HEK293 (cell line): ENCODE measurements at regions not wholly inside any gene's neighbourhood (a gene's known extent, or its start where the extent isn't known, plus 50 kb on each side); places are given as distances from the start of the nearest gene placed in this dataset.

Experiments
- CTCF ChIA-PET: fragments of 350-600 bp; formaldehyde crosslinking; extraction: SDS; loops from one replicate; lab custom pipeline; 2021; ENCODE audit warnings: antibody characterized with exemption; lab: Yijun Ruan, JAX
- POLR2A ChIA-PET: fragments of 300-600 bp; formaldehyde crosslinking; extraction: SDS; loops from one replicate; lab custom pipeline; 2020; ENCODE audit warnings: antibody characterized with exemption, inconsistent platforms; lab: Yijun Ruan, JAX
- H3K27ac ChIP-seq: fragments of 200-500 bp; sonication (Bioruptor generic); 2 replicates; pipeline ENCODE4 v1.5.1; 2014; ENCODE audit warnings: low read depth, low read length, control low read depth, inconsistent platforms; ENCODE audit errors: extremely low read depth
- H3K36me3 ChIP-seq, 2 experiments: fragments of 200-500 bp in 1 of 2; sonication (Bioruptor generic) in 1 of 2; 1 replicate in 1 of 2; 2 replicates in 1 of 2; pipeline ENCODE4 v1.5.1; 2014 to 2017; ENCODE audit warnings: inconsistent platforms in 2 of 2, low read length in 2 of 2; ENCODE audit not compliant: control insufficient read depth in 2 of 2, insufficient read depth in 1 of 2
- H3K4me1 ChIP-seq: fragments of 200-500 bp; sonication (Bioruptor generic); 2 replicates; pipeline ENCODE4 v1.5.1; 2014; ENCODE audit warnings: mild to moderate bottlenecking, low read length, inconsistent platforms; ENCODE audit not compliant: control insufficient read depth, insufficient read depth
- H3K4me3 ChIP-seq: 2 replicates; pipeline ENCODE4 v1.5.1; 2011; ENCODE audit warnings: low read depth, mild to moderate bottlenecking, control low read depth, low read length, moderate library complexity
- H3K9me3 ChIP-seq: fragments of 200-500 bp; sonication (Bioruptor generic); 2 replicates; pipeline ENCODE4 v1.5.1; 2014; ENCODE audit warnings: low read depth, low read length, inconsistent platforms; ENCODE audit not compliant: control insufficient read depth, insufficient read depth
- BCL11B ChIP-seq: fragments of 450-650 bp; formaldehyde crosslinking; IDR thresholded peaks from 2 replicates; pipeline ENCODE4 v1.5.1; 2016; ENCODE audit warnings: low read depth, missing biosample characterization, missing genetic modification characterization
- FEZF1 ChIP-seq: fragments of 450-650 bp; formaldehyde crosslinking; IDR thresholded peaks from 2 replicates; pipeline ENCODE4 v1.5.1; 2016; ENCODE audit warnings: missing biosample characterization, missing genetic modification characterization
- MYNN ChIP-seq: fragments of 450-650 bp; formaldehyde crosslinking; IDR thresholded peaks from 2 replicates; pipeline ENCODE4 v1.5.1; 2016; ENCODE audit warnings: missing biosample characterization, missing genetic modification characterization, borderline replicate concordance
- REPIN1 ChIP-seq: fragments of 450-650 bp; formaldehyde crosslinking; IDR thresholded peaks from 2 replicates; pipeline ENCODE4 v1.5.1; 2017; ENCODE audit warnings: missing biosample characterization, missing genetic modification characterization, low read depth
- SCRT2 ChIP-seq: fragments of 450-650 bp; formaldehyde crosslinking; IDR thresholded peaks from 2 replicates; pipeline ENCODE4 v1.5.1; 2016; ENCODE audit warnings: missing biosample characterization, missing genetic modification characterization
- TCF7L2 ChIP-seq: IDR thresholded peaks from 2 replicates; pipeline ENCODE4 v1.6.1; 2011; ENCODE audit warnings: low read depth, mild to moderate bottlenecking, inconsistent platforms, low read length, moderate library complexity, borderline replicate concordance
- ZFP3 ChIP-seq: fragments of 450-650 bp; formaldehyde crosslinking; IDR thresholded peaks from 2 replicates; pipeline ENCODE4 v1.5.1; 2016; ENCODE audit warnings: low read depth, missing biosample characterization, missing genetic modification characterization
- ZNF148 ChIP-seq: fragments of 450-650 bp; formaldehyde crosslinking; IDR thresholded peaks from 2 replicates; pipeline ENCODE4 v1.5.0; 2017; ENCODE audit warnings: missing biosample characterization, missing genetic modification characterization, borderline replicate concordance
- ZNF157 ChIP-seq: fragments of 450-650 bp; formaldehyde crosslinking; IDR thresholded peaks from 2 replicates; pipeline ENCODE4 v1.5.1; 2016; ENCODE audit warnings: missing biosample characterization, missing genetic modification characterization
- ZNF239 ChIP-seq: fragments of 450-650 bp; formaldehyde crosslinking; IDR thresholded peaks from 2 replicates; pipeline ENCODE4 v1.5.1; 2016; ENCODE audit warnings: missing biosample characterization, missing genetic modification characterization
- ZNF37A ChIP-seq: fragments of 450-650 bp; IDR thresholded peaks from 2 replicates; pipeline ENCODE4 v1.5.1; 2018; ENCODE audit warnings: missing biosample characterization, missing genetic modification characterization
- ZNF473 ChIP-seq: fragments of 450-650 bp; formaldehyde crosslinking; IDR thresholded peaks from 2 replicates; pipeline ENCODE4 v1.5.1; 2017; ENCODE audit warnings: missing biosample characterization, missing genetic modification characterization
- ZNF521 ChIP-seq: fragments of 450-650 bp; formaldehyde crosslinking; IDR thresholded peaks from 2 replicates; pipeline ENCODE4 v1.5.1; 2017; ENCODE audit warnings: missing biosample characterization, mild to moderate bottlenecking, missing genetic modification characterization
- ZNF549 ChIP-seq: fragments of 450-650 bp; IDR thresholded peaks from 2 replicates; pipeline ENCODE4 v1.5.1; 2018; ENCODE audit warnings: missing biosample characterization, missing genetic modification characterization, mild to moderate bottlenecking, inconsistent platforms, moderate library complexity
- ZNF624 ChIP-seq: fragments of 450-650 bp; formaldehyde crosslinking; IDR thresholded peaks from 2 replicates; pipeline ENCODE4 v1.5.1; 2017; ENCODE audit warnings: missing biosample characterization, missing genetic modification characterization
- ZNF626 ChIP-seq: fragments of 450-650 bp; sonication (Bioruptor Pico); formaldehyde crosslinking; IDR thresholded peaks from 2 replicates; pipeline ENCODE4 v1.5.1; 2018; ENCODE audit warnings: missing biosample characterization, missing genetic modification characterization, inconsistent platforms
- ZNF629 ChIP-seq: fragments of 450-650 bp; formaldehyde crosslinking; IDR thresholded peaks from 2 replicates; pipeline ENCODE4 v1.5.1; 2017; ENCODE audit warnings: missing biosample characterization, missing genetic modification characterization
- ZNF639 ChIP-seq: fragments of 450-650 bp; formaldehyde crosslinking; IDR thresholded peaks from 2 replicates; pipeline ENCODE4 v1.5.1; 2016; ENCODE audit warnings: missing biosample characterization, missing genetic modification characterization
- ZNF768 ChIP-seq: fragments of 450-650 bp; formaldehyde crosslinking; IDR thresholded peaks from 2 replicates; pipeline ENCODE4 v1.5.1; 2018; ENCODE audit warnings: missing biosample characterization, mild to moderate bottlenecking, missing genetic modification characterization
- ZNF843 ChIP-seq: fragments of 450-650 bp; formaldehyde crosslinking; IDR thresholded peaks from 2 replicates; pipeline ENCODE4 v1.5.1; 2016; ENCODE audit warnings: missing biosample characterization, missing genetic modification characterization
- TF ChIP-seq, protein P1 (sequence below): fragments of 450-650 bp; formaldehyde crosslinking; IDR thresholded peaks from 2 replicates; pipeline ENCODE4 v1.5.1; 2016; ENCODE audit warnings: missing biosample characterization, missing genetic modification characterization
- TF ChIP-seq, protein P2 (sequence below): fragments of 450-650 bp; formaldehyde crosslinking; conservative IDR thresholded peaks from 2 replicates; pipeline ENCODE4 v1.5.1; 2016; ENCODE audit warnings: low read depth, missing biosample characterization, missing genetic modification characterization
- TF ChIP-seq, protein P3 (sequence below): fragments of 450-650 bp; formaldehyde crosslinking; IDR thresholded peaks from 2 replicates; pipeline ENCODE4 v1.5.1; 2017; ENCODE audit warnings: missing biosample characterization, missing genetic modification characterization

DNA sequence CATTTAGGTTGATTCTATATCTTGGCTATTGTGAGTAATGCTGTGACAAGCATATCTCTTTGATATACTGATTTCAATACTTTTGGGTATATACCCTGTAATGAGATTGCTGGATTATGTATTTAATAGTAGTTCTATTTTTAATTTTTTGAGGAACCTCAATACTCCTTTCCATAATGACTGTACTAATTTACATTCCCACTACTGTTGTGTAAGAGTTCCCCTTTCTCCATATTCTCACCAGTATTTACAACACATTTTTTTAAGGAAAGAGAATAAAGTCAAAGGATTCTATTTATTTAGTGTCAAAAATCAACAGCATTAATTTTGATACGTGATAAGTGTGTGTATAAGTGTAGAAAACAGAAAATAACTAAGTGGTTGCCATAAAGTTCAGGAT, 356.4 kb upstream of the EDIL3 start:
- H3K4me1 ChIP-seq: no peaks in the 10 kb centered on the region
- H3K4me3 ChIP-seq: no peak overlapping the region
- no peaks in the 10 kb centered on the region for H3K36me3 ChIP-seq
- ChIA-PET POLR2A (no interaction called here), CTCF (interaction anchor here (0.6 kb wide), 1 partner anchor 1029 kb away, joined by 3 read pairs; no protein-coding TSS in a partner anchor)
- H3K27ac ChIP-seq: no peak overlapping the region
- H3K9me3 ChIP-seq: no peaks in the 10 kb centered on the region
- TF ChIP-seq ZNF843 (tag by site-specific recombination) (no peak), ZNF639 (tag by site-specific recombination) (no peak), ZNF521 (tag by site-specific recombination) (no peak), ZNF239 (tag by site-specific recombination) (no peak), ZNF626 (tag by site-specific recombination) (no peak), ZNF473 (no peak), ZNF157 (tag by site-specific recombination) (no peak), ZNF148 (tag by site-specific recombination) (no peak), BCL11B (tag by site-specific recombination) (no peak)
- TF ChIP-seq, protein P1, sequence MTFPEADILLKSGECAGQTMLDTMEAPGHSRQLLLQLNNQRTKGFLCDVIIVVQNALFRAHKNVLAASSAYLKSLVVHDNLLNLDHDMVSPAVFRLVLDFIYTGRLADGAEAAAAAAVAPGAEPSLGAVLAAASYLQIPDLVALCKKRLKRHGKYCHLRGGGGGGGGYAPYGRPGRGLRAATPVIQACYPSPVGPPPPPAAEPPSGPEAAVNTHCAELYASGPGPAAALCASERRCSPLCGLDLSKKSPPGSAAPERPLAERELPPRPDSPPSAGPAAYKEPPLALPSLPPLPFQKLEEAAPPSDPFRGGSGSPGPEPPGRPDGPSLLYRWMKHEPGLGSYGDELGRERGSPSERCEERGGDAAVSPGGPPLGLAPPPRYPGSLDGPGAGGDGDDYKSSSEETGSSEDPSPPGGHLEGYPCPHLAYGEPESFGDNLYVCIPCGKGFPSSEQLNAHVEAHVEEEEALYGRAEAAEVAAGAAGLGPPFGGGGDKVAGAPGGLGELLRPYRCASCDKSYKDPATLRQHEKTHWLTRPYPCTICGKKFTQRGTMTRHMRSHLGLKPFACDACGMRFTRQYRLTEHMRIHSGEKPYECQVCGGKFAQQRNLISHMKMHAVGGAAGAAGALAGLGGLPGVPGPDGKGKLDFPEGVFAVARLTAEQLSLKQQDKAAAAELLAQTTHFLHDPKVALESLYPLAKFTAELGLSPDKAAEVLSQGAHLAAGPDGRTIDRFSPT: no peak

GRCh38 chr5:84729326-84729725, 344.6 kb upstream of the EDIL3 start:
- no peaks in the 10 kb centered on the region for H3K36me3 ChIP-seq
- ChIA-PET CTCF (no interaction called here), POLR2A (no interaction called here)
- no peaks in the 10 kb centered on the region for H3K4me1 ChIP-seq
- H3K27ac ChIP-seq: no peak overlapping the region
- H3K4me3 ChIP-seq: no peak overlapping the region
- no peaks in the 10 kb centered on the region for H3K9me3 ChIP-seq
- TF ChIP-seq ZNF37A (no peak), REPIN1 (tag by site-specific recombination) (no peak), MYNN (tag by site-specific recombination) (no peak), FEZF1 (no peak), TCF7L2 (no peak), ZNF549 (no peak), SCRT2 (no peak), ZNF768 (tag by site-specific recombination) (no peak), ZNF624 (tag by site-specific recombination) (no peak), ZNF629 (tag by site-specific recombination) (no peak), ZFP3 (no peak)
- TF ChIP-seq, protein P2, sequence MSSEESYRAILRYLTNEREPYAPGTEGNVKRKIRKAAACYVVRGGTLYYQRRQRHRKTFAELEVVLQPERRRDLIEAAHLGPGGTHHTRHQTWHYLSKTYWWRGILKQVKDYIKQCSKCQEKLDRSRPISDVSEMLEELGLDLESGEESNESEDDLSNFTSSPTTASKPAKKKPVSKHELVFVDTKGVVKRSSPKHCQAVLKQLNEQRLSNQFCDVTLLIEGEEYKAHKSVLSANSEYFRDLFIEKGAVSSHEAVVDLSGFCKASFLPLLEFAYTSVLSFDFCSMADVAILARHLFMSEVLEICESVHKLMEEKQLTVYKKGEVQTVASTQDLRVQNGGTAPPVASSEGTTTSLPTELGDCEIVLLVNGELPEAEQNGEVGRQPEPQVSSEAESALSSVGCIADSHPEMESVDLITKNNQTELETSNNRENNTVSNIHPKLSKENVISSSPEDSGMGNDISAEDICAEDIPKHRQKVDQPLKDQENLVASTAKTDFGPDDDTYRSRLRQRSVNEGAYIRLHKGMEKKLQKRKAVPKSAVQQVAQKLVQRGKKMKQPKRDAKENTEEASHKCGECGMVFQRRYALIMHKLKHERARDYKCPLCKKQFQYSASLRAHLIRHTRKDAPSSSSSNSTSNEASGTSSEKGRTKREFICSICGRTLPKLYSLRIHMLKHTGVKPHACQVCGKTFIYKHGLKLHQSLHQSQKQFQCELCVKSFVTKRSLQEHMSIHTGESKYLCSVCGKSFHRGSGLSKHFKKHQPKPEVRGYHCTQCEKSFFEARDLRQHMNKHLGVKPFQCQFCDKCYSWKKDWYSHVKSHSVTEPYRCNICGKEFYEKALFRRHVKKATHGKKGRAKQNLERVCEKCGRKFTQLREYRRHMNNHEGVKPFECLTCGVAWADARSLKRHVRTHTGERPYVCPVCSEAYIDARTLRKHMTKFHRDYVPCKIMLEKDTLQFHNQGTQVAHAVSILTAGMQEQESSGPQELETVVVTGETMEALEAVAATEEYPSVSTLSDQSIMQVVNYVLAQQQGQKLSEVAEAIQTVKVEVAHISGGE (tag by site-specific recombination): no peak
- TF ChIP-seq, protein P3, sequence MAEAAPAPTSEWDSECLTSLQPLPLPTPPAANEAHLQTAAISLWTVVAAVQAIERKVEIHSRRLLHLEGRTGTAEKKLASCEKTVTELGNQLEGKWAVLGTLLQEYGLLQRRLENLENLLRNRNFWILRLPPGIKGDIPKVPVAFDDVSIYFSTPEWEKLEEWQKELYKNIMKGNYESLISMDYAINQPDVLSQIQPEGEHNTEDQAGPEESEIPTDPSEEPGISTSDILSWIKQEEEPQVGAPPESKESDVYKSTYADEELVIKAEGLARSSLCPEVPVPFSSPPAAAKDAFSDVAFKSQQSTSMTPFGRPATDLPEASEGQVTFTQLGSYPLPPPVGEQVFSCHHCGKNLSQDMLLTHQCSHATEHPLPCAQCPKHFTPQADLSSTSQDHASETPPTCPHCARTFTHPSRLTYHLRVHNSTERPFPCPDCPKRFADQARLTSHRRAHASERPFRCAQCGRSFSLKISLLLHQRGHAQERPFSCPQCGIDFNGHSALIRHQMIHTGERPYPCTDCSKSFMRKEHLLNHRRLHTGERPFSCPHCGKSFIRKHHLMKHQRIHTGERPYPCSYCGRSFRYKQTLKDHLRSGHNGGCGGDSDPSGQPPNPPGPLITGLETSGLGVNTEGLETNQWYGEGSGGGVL: no peak
